ENCODE measurements at regions not wholly inside any gene's neighbourhood (a gene's known extent, or its start where the extent isn't known, plus 50 kb on each side); places are given as distances from the start of the nearest gene placed in this dataset.
"Not testable (repeated sequence)": the region's sequence is repeated elsewhere in the genome, so short reads cannot be mapped to it uniquely, and the experiment has no call there.

GRCh38 chr4:156527237-156527993 lies 444.2 kb downstream of the PDGFC start:
- H3K4me3 ChIP-seq (ENCODE audit: low read depth, low read length): no peak overlapping the region
- no peak overlapping the region for H2AFZ ChIP-seq (ENCODE audit: low read length, unreplicated experiment)
- H3K36me3 ChIP-seq (ENCODE audit: insufficient read depth, low read length): no peaks in the 10 kb centered on the region

GRCh38 chr4:156523991-156524390 lies 447.6 kb downstream of the PDGFC start:
- Histone ChIP-seq H3K4me3 (ENCODE audit: low read depth, low read length) (no peak overlapping the region), H3K27me3 (ENCODE audit: insufficient read depth, low read length) (no peaks in the 10 kb centered on the region), H3K4me1 (ENCODE audit: control insufficient read depth, insufficient read depth, low read length, unreplicated experiment) (no peaks in the 10 kb centered on the region), H3K27ac (ENCODE audit: low read depth, low read length) (no peak overlapping the region), H3K36me3 (ENCODE audit: insufficient read depth, low read length) (no peaks in the 10 kb centered on the region), H3K79me2 (ENCODE audit: control insufficient read depth, insufficient read depth, low read length, unreplicated experiment) (no peaks in the 10 kb centered on the region), H2AFZ (ENCODE audit: low read length, unreplicated experiment) (no peak overlapping the region)

More at GRCh38 chr4:156527237-156527993, 444.2 kb downstream of the PDGFC start:
- Histone ChIP-seq H3K79me2 (ENCODE audit: control insufficient read depth, insufficient read depth, low read length, unreplicated experiment) (no peaks in the 10 kb centered on the region), H3K4me1 (ENCODE audit: control insufficient read depth, insufficient read depth, low read length, unreplicated experiment) (no peaks in the 10 kb centered on the region), H3K27ac (ENCODE audit: low read depth, low read length) (no peak overlapping the region), H3K27me3 (ENCODE audit: insufficient read depth, low read length) (no peaks in the 10 kb centered on the region)

GRCh38 chr4:156523492-156523891 lies 448.1 kb downstream of the PDGFC start:
- no peaks in the 10 kb centered on the region for H3K4me1 ChIP-seq (ENCODE audit: control insufficient read depth, insufficient read depth, low read length, unreplicated experiment)
- H3K36me3 ChIP-seq (ENCODE audit: insufficient read depth, low read length): no peaks in the 10 kb centered on the region
- no peaks in the 10 kb centered on the region for H3K79me2 ChIP-seq (ENCODE audit: control insufficient read depth, insufficient read depth, low read length, unreplicated experiment)
- no peaks in the 10 kb centered on the region for H3K27me3 ChIP-seq (ENCODE audit: insufficient read depth, low read length)
- no peak overlapping the region for H2AFZ ChIP-seq (ENCODE audit: low read length, unreplicated experiment)
- H3K4me3 ChIP-seq (ENCODE audit: low read depth, low read length): no peak overlapping the region
- H3K27ac ChIP-seq (ENCODE audit: low read depth, low read length): no peak overlapping the region

GRCh38 chr4:156521631-156522030 lies 450.0 kb downstream of the PDGFC start:
- Histone ChIP-seq H3K4me3 (ENCODE audit: low read depth, low read length) (no peak overlapping the region), H3K79me2 (ENCODE audit: control insufficient read depth, insufficient read depth, low read length, unreplicated experiment) (no peaks in the 10 kb centered on the region), H3K27ac (ENCODE audit: low read depth, low read length) (no peak overlapping the region), H3K27me3 (ENCODE audit: insufficient read depth, low read length) (no peaks in the 10 kb centered on the region), H3K36me3 (ENCODE audit: insufficient read depth, low read length) (no peaks in the 10 kb centered on the region), H2AFZ (ENCODE audit: low read length, unreplicated experiment) (no peak overlapping the region), H3K4me1 (ENCODE audit: control insufficient read depth, insufficient read depth, low read length, unreplicated experiment) (no peaks in the 10 kb centered on the region)

- Histone ChIP-seq H3K27ac (ENCODE audit: low read depth, low read length) (no peak overlapping the region), H2AFZ (ENCODE audit: low read length, unreplicated experiment) (no peak overlapping the region), H3K36me3 (ENCODE audit: insufficient read depth, low read length) (no peaks in the 10 kb centered on the region), H3K4me3 (ENCODE audit: low read depth, low read length) (no peak overlapping the region), H3K27me3 (ENCODE audit: insufficient read depth, low read length) (no peaks in the 10 kb centered on the region), H3K79me2 (ENCODE audit: control insufficient read depth, insufficient read depth, low read length, unreplicated experiment) (no peaks in the 10 kb centered on the region), H3K4me1 (ENCODE audit: control insufficient read depth, insufficient read depth, low read length, unreplicated experiment) (peaks cover 5% of the 10 kb centered on the region)
These were observed 453.6 kb downstream of the PDGFC start for GRCh38 chr4:156517956-156518355.

GRCh38 chr4:156517546-156517945 lies 454.1 kb downstream of the PDGFC start:
- H3K27ac ChIP-seq (ENCODE audit: low read depth, low read length): no peak overlapping the region
- H3K4me1 ChIP-seq (ENCODE audit: control insufficient read depth, insufficient read depth, low read length, unreplicated experiment): peaks cover 5% of the 10 kb centered on the region
- no peak overlapping the region for H3K4me3 ChIP-seq (ENCODE audit: low read depth, low read length)
- H2AFZ ChIP-seq (ENCODE audit: low read length, unreplicated experiment): no peak overlapping the region
- no peaks in the 10 kb centered on the region for H3K36me3 ChIP-seq (ENCODE audit: insufficient read depth, low read length)
- no peaks in the 10 kb centered on the region for H3K27me3 ChIP-seq (ENCODE audit: insufficient read depth, low read length)
- H3K79me2 ChIP-seq (ENCODE audit: control insufficient read depth, insufficient read depth, low read length, unreplicated experiment): no peaks in the 10 kb centered on the region

- H2AFZ ChIP-seq (ENCODE audit: low read length, unreplicated experiment): no peak overlapping the region
- no peak overlapping the region for H3K27ac ChIP-seq (ENCODE audit: low read depth, low read length)
These were observed 454.9 kb downstream of the PDGFC start for GRCh38 chr4:156516698-156517097.

GRCh38 chr4:156515295-156515694 lies 456.3 kb downstream of the PDGFC start:
- Histone ChIP-seq H3K4me1 (ENCODE audit: control insufficient read depth, insufficient read depth, low read length, unreplicated experiment) (peaks cover 5% of the 10 kb centered on the region), H3K4me3 (ENCODE audit: low read depth, low read length) (no peak overlapping the region), H3K27ac (ENCODE audit: low read depth, low read length) (no peak overlapping the region), H3K79me2 (ENCODE audit: control insufficient read depth, insufficient read depth, low read length, unreplicated experiment) (no peaks in the 10 kb centered on the region), H3K36me3 (ENCODE audit: insufficient read depth, low read length) (no peaks in the 10 kb centered on the region), H2AFZ (ENCODE audit: low read length, unreplicated experiment) (no peak overlapping the region), H3K27me3 (ENCODE audit: insufficient read depth, low read length) (no peaks in the 10 kb centered on the region)

More at GRCh38 chr4:156516698-156517097, 454.9 kb downstream of the PDGFC start:
- H3K36me3 ChIP-seq (ENCODE audit: insufficient read depth, low read length): no peaks in the 10 kb centered on the region
- no peaks in the 10 kb centered on the region for H3K27me3 ChIP-seq (ENCODE audit: insufficient read depth, low read length)
- no peaks in the 10 kb centered on the region for H3K79me2 ChIP-seq (ENCODE audit: control insufficient read depth, insufficient read depth, low read length, unreplicated experiment)
- no peak overlapping the region for H3K4me3 ChIP-seq (ENCODE audit: low read depth, low read length)
- peaks cover 5% of the 10 kb centered on the region for H3K4me1 ChIP-seq (ENCODE audit: control insufficient read depth, insufficient read depth, low read length, unreplicated experiment)

- no peaks in the 10 kb centered on the region for H3K27me3 ChIP-seq (ENCODE audit: insufficient read depth, low read length)
- H3K79me2 ChIP-seq (ENCODE audit: control insufficient read depth, insufficient read depth, low read length, unreplicated experiment): no peaks in the 10 kb centered on the region
- H2AFZ ChIP-seq (ENCODE audit: low read length, unreplicated experiment): peak overlapping the region; percentile 66
- no peak overlapping the region for H3K4me3 ChIP-seq (ENCODE audit: low read depth, low read length)
- H3K4me1 ChIP-seq (ENCODE audit: control insufficient read depth, insufficient read depth, low read length, unreplicated experiment): peaks cover 5% of the 10 kb centered on the region
- no peaks in the 10 kb centered on the region for H3K36me3 ChIP-seq (ENCODE audit: insufficient read depth, low read length)
- H3K27ac ChIP-seq (ENCODE audit: low read depth, low read length): no peak overlapping the region
These were observed 459.0 kb downstream of the PDGFC start for GRCh38 chr4:156512622-156513021.

- not testable (repeated sequence) for H3K4me3 ChIP-seq (ENCODE audit: low read depth, low read length); H3K27ac ChIP-seq (ENCODE audit: low read depth, low read length); H3K79me2 ChIP-seq (ENCODE audit: control insufficient read depth, insufficient read depth, low read length, unreplicated experiment); H3K4me1 ChIP-seq (ENCODE audit: control insufficient read depth, insufficient read depth, low read length, unreplicated experiment); H3K27me3 ChIP-seq (ENCODE audit: insufficient read depth, low read length); H2AFZ ChIP-seq (ENCODE audit: low read length, unreplicated experiment); H3K36me3 ChIP-seq (ENCODE audit: insufficient read depth, low read length)
These were observed 461.7 kb downstream of the PDGFC start for GRCh38 chr4:156509921-156510320.

- H3K27ac ChIP-seq (ENCODE audit: low read depth, low read length): no peak overlapping the region
- H3K27me3 ChIP-seq (ENCODE audit: insufficient read depth, low read length): no peaks in the 10 kb centered on the region
- H3K79me2 ChIP-seq (ENCODE audit: control insufficient read depth, insufficient read depth, low read length, unreplicated experiment): no peaks in the 10 kb centered on the region
- H2AFZ ChIP-seq (ENCODE audit: low read length, unreplicated experiment): no peak overlapping the region
- H3K4me1 ChIP-seq (ENCODE audit: control insufficient read depth, insufficient read depth, low read length, unreplicated experiment): no peaks in the 10 kb centered on the region
- H3K4me3 ChIP-seq (ENCODE audit: low read depth, low read length): no peak overlapping the region
- H3K36me3 ChIP-seq (ENCODE audit: insufficient read depth, low read length): no peaks in the 10 kb centered on the region
These were observed 466.2 kb downstream of the PDGFC start for GRCh38 chr4:156505341-156505955.
